Common myeloid progenitor, CD34-positive (primary cell): ENCODE measurements at regions not wholly inside any gene's neighbourhood (a gene's known extent, or its start where the extent isn't known, plus 50 kb on each side); places are given as distances from the start of the nearest gene placed in this dataset.
"Not testable (repeated sequence)": the region's sequence is repeated elsewhere in the genome, so short reads cannot be mapped to it uniquely, and the experiment has no call there.

Experiments
- CTCF ChIA-PET: fragments of 350-600 bp; sonication (Branson Sonifier 250); formaldehyde crosslinking; loops from one replicate; lab custom pipeline; 2021; ENCODE audit warnings: antibody characterized with exemption; lab: Charles Lee
- POLR2A ChIA-PET: fragments of 350-600 bp; sonication (Branson Sonifier 250); formaldehyde crosslinking; loops from one replicate; lab custom pipeline; 2021; ENCODE audit warnings: antibody characterized with exemption; lab: Charles Lee
- DNase-seq, 3 donors: peaks; one replicate each; pipeline versions ENCODE4 v3.0.0 to v3.0.0-alpha.2; 2013
- H3K27ac ChIP-seq, 2 experiments: 1 replicate in 1 of 2; 2 replicates in 1 of 2; pipeline ENCODE4 v1.7.0; 2013; ENCODE audit warnings: inconsistent platforms in 2 of 2, low read length in 2 of 2, mild to moderate bottlenecking in 2 of 2, low read depth in 1 of 2, moderate library complexity in 1 of 2; ENCODE audit not compliant: severe bottlenecking in 2 of 2, insufficient read depth in 1 of 2, poor library complexity in 1 of 2
- H3K27me3 ChIP-seq, 5 experiments: replicated peaks in 2 of 5; 1 replicate in 3 of 5; 2 replicates in 2 of 5; pipeline versions ENCODE4 v1.6.1 to v1.7.0; 2013; ENCODE audit warnings: low read length in 4 of 5, mild to moderate bottlenecking in 2 of 5, moderate library complexity in 2 of 5, inconsistent platforms in 1 of 5; ENCODE audit not compliant: insufficient read depth in 5 of 5, control insufficient read depth in 4 of 5
- H3K36me3 ChIP-seq, 4 experiments: 1 replicate in 2 of 4; 2 replicates in 2 of 4; pipeline versions ENCODE4 v1.6.1 to v1.7.0; 2013; ENCODE audit warnings: low read length in 3 of 4, control low read depth in 1 of 4, mild to moderate bottlenecking in 1 of 4; ENCODE audit not compliant: control insufficient read depth in 4 of 4, insufficient read depth in 4 of 4
- H3K4me1 ChIP-seq, 4 experiments: 1 replicate in 3 of 4; 2 replicates in 1 of 4; pipeline versions ENCODE4 v1.6.1 to v1.7.1; 2013; ENCODE audit warnings: low read length in 3 of 4, mild to moderate bottlenecking in 3 of 4, control low read depth in 1 of 4, inconsistent platforms in 1 of 4, moderate library complexity in 1 of 4; ENCODE audit not compliant: control insufficient read depth in 4 of 4, insufficient read depth in 4 of 4; ENCODE audit errors: control extremely low read depth in 1 of 4
- H3K4me3 ChIP-seq, 7 experiments: 1 replicate in 4 of 7; 2 replicates in 3 of 7; pipeline versions ENCODE4 v1.5.1 to v1.7.0; 2013; ENCODE audit warnings: mild to moderate bottlenecking in 7 of 7, low read length in 6 of 7, moderate library complexity in 6 of 7, inconsistent platforms in 2 of 7, low read depth in 2 of 7, control low read depth in 1 of 7; ENCODE audit not compliant: insufficient read depth in 4 of 7, control insufficient read depth in 1 of 7; ENCODE audit errors: extremely low read depth in 1 of 7
- H3K9me3 ChIP-seq, 5 experiments: 1 replicate in 4 of 5; 2 replicates in 1 of 5; pipeline versions ENCODE4 v1.6.1 to v1.7.1; 2013; ENCODE audit warnings: low read length in 4 of 5, mild to moderate bottlenecking in 2 of 5, inconsistent platforms in 1 of 5, low read depth in 1 of 5, moderate library complexity in 1 of 5; ENCODE audit not compliant: control insufficient read depth in 4 of 5, insufficient read depth in 2 of 5; ENCODE audit errors: control extremely low read depth in 1 of 5
- WGBS: methylation state at CpG from one replicate; pipeline ENCODE4 v1.1.5; 2013; ENCODE audit not compliant: insufficient coverage; 5-methylcytosine and 5-hydroxymethylcytosine counted together

DNA sequence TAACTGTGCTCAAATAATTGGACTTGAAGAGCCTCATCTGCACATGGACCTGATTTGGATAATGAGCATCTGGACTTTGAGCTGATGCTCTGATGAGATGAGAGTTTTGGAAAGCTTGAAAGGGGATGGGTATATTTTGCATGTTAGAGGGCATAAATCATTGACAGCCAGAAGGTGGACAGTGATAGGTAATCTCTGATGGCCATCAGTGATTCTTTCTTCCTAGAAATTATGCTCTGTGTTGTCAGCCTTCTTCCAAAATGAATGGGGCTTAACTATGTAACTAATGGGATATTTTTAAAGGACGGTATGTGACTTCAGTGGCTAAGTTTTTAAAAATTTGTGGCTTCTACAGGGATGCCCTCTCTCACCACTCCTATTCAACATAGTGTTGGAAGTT is 334.0 kb downstream of the PTTG2 start:
- Histone ChIP-seq H3K4me1 (peaks cover 0 to 11% (median 6%) of the 10 kb centered on the region in 4 experiments), H3K27ac (no peak overlapping the region), H3K9me3 (peaks cover 8 to 30% (median 16%) of the 10 kb centered on the region in 5 experiments), H3K36me3 (no peaks in the 10 kb centered on the region), H3K27me3 (no peaks in the 10 kb centered on the region), H3K4me3 (no peak overlapping the region)
- DNase-seq, result no peak
- CTCF ChIA-PET, result no interaction called here
- no CpG with 5 or more reads among the region's 1 CpG for WGBS
- POLR2A ChIA-PET, result no interaction called here

DNA sequence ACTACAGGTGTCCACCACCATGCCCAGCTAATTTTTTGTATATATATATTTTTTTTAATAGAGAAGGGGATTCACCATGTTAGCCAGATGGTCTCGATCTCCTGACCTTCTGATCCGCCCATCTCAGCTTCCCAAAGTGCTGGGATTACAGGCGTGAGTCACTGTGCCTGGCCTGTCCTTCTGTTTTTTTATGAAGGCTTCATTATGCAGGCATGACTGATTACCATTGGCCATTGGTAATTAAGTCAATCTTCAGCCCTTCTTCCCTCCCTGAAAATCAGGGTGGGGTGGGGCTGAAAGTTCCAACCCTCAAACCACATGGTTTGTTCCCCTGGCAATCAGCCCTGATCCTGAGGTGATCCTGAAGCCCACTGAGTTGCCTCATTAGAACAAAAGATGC is 336.9 kb downstream of the PTTG2 start:
- 92% methylated on average over 3 of the region's 3 CpGs for WGBS
- DNase-seq, result no peak

DNA sequence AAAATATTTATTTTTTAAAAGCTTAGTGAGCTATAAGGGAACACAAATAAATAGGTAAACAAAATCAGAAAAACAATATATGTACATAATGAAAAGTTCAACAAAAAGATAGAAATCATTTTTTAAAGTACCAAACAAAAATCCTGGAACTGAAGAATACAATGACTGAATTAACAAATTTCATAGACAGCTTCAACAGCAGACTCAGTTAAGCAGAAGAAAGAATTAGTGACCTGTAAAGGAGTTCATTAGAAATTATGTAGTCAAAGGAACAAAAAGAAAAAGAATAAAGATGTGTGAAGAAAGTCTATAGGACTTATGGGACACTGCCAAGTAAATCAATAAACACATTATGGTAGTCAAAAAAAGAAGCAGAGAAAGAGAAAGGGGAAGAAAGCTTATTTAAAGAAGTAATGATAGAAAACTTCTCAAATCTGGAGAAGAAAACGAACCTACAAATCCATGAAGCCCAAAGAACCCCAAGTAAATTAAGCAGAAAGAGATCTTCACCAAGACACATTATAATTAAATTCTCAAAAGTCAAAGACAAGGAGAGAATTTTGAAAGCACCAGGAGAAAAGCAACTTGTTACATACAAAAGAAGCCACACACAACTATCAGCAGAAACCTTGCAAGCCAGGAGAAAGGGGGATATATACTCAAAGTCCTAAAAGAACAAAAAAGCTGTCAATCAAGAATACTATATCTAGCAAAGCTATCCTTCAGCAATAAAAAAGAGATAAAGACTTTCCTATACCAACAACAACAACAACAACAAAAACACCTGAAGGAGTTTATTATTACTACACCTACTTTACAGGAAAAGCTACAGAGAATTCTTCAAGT is 338.9 kb downstream of the PTTG2 start:
- H3K27ac ChIP-seq, result no peak overlapping the region
- peak in 2 of 3 donors; percentile 26 to 38 for DNase-seq
- no peaks in the 10 kb centered on the region for H3K4me1 ChIP-seq
- no peaks in the 10 kb centered on the region for H3K27me3 ChIP-seq
- ChIA-PET CTCF (interaction anchor here (0.6 kb wide), 1 partner anchor 13 kb away, joined by 4 read pairs; no protein-coding TSS in a partner anchor), POLR2A (no interaction called here)
- H3K36me3 ChIP-seq, result no peaks in the 10 kb centered on the region
- WGBS, result no CpG with 5 or more reads among the region's 1 CpG
- H3K9me3 ChIP-seq, result peaks cover 14 to 57% (median 25%) of the 10 kb centered on the region in 5 experiments
- H3K4me3 ChIP-seq, result no peak overlapping the region

More for the DNA sequence above, 336.9 kb downstream of the PTTG2 start:
- Histone ChIP-seq H3K4me3 (no peak overlapping the region), H3K27ac (no peak overlapping the region), H3K36me3 (no peaks in the 10 kb centered on the region), H3K4me1 (no peaks in the 10 kb centered on the region), H3K27me3 (no peaks in the 10 kb centered on the region), H3K9me3 (peaks cover 11 to 48% (median 19%) of the 10 kb centered on the region in 5 experiments)
- CTCF ChIA-PET, result interaction anchor here (1.4 to 1.8 kb wide), 2 partner anchors 20 to 22 kb away, joined by 4 read pairs; no protein-coding TSS in a partner anchor
- POLR2A ChIA-PET, result no interaction called here

DNA sequence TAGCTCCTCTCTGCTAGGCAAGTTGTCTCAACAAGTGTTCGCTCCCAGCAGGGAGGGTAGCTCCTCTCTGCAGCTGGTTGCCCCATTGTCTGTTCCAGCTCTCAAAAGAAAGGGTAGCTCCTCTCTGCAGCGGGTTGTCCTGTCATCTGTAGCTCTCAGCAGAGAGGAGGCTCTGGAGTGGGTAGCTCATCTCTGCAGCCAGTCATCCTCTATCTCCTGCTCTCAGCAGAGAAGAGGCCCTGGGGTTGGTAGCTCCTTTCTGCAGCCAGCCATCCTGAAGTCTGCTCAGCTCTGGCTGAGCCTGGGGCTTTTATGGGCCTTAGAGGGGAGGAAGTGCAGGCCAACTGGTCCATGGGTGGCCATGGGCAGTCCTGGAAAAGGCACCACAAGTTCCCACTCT is 342.7 kb downstream of the PTTG2 start:
- no peak for DNase-seq
- H3K36me3 ChIP-seq, result no peaks in the 10 kb centered on the region
- 94% methylated on average over 2 of the region's 2 CpGs for WGBS
- H3K27me3 ChIP-seq, result no peaks in the 10 kb centered on the region
- H3K9me3 ChIP-seq, result peaks cover 9 to 46% (median 24%) of the 10 kb centered on the region in 5 experiments
- ChIA-PET POLR2A (no interaction called here), CTCF (interaction anchor here (1.1 to 1.2 kb wide), 2 partner anchors 12 to 18 kb away, joined by 3 to 4 read pairs; no protein-coding TSS in a partner anchor)
- no peak overlapping the region for H3K4me3 ChIP-seq
- H3K4me1 ChIP-seq, result no peaks in the 10 kb centered on the region
- no peak overlapping the region for H3K27ac ChIP-seq

DNA sequence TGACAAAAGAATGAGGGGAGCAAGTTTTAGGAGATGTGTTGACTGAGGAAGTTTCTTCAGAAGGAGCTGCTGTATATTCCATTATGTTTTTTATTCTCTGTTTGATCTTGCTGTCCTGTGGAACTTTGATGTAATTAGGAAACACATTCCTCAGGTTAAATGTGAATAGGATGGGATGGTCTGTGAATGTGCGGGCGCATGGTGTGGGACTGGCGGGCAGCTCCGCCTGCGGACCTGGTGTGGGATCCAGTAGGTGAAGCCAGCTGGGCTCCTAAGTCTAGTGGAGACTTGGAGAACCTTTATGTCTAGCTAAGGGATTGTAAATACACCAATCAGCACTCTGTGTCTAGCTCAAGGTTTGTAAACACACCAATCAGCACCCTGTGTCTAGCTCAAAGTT is 344.3 kb downstream of the PTTG2 start:
- WGBS, result 100% methylated on average over 2 of the region's 5 CpGs
- POLR2A ChIA-PET, DNase-seq, H3K36me3 ChIP-seq, H3K4me3 ChIP-seq, H3K4me1 ChIP-seq, H3K27ac ChIP-seq, H3K27me3 ChIP-seq: not testable (repeated sequence)
- CTCF ChIA-PET, result interaction anchor here (0.8 to 0.9 kb wide), 2 partner anchors 12 to 455 kb away, joined by 3 read pairs; no protein-coding TSS in a partner anchor
- peaks cover 3 to 32% (median 15%) of the 10 kb centered on the region in 5 experiments for H3K9me3 ChIP-seq

DNA sequence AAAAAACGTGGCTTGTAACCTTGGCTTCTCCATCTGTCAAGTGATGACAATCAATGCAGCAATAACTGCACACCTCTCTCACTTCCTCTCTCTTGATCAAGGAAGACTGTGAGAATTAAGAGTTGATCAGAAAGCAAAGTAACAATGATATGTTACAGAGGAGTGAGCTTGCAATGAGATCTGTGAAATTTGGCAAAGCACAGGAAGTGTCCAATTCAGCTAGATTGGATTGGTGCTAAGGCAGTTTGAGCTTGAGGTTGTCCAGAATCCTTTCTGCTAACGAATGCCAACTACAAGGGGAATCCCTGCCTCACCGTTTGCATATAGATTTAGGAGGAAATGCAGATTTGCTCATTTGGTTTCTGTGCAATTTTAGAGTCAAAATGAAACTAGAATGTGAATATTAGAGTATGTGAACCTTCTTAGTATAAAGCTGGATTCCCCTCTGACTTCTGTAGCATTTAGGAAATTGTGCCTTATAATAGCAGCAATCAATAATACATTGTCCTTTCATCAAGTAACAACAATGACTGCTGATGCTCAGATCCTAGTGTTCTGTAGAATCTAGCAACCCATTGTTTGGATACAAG is 346.4 kb downstream of the PTTG2 start:
- ChIA-PET CTCF (interaction anchor here (1.1 kb wide), 1 partner anchor 13 kb away, joined by 5 read pairs; no protein-coding TSS in a partner anchor), POLR2A (no interaction called here)
- Histone ChIP-seq H3K36me3 (no peaks in the 10 kb centered on the region), H3K27ac (no peak overlapping the region), H3K4me1 (peaks cover 0 to 4% (median 2%) of the 10 kb centered on the region in 4 experiments), H3K27me3 (no peaks in the 10 kb centered on the region), H3K4me3 (no peak overlapping the region), H3K9me3 (peaks cover 2 to 20% (median 14%) of the 10 kb centered on the region in 5 experiments)
- DNase-seq, result peak in 1 of 3 donors; percentile 15
- WGBS, result 14% methylated on average over 1 of the region's 3 CpGs
